Left ventricle myocardium inferior (tissue), 1 donor: ENCODE measurements at regions not wholly inside any gene's neighbourhood (a gene's known extent, or its start where the extent isn't known, plus 50 kb on each side); places are given as distances from the start of the nearest gene placed in this dataset.

ENCODE experiments used
- DNase-seq: peaks from one replicate; pipeline ENCODE4 v3.0.0-alpha.2; 2020
- H3K27ac ChIP-seq: fragments of 200-600 bp; replicated peaks from 2 replicates; pipeline ENCODE4 v1.8.0; 2021
- H3K27me3 ChIP-seq: fragments of 200-600 bp; 2 replicates; pipeline ENCODE4 v1.8.0; 2021; ENCODE audit warnings: low read depth
- H3K36me3 ChIP-seq: fragments of 200-600 bp; 2 replicates; pipeline ENCODE4 v1.8.0; 2021
- H3K4me1 ChIP-seq: fragments of 200-600 bp; 2 replicates; pipeline ENCODE4 v1.8.0; 2021
- H3K4me3 ChIP-seq: fragments of 200-600 bp; 2 replicates; pipeline ENCODE4 v1.8.0; 2021; ENCODE audit warnings: mild to moderate bottlenecking, moderate library complexity
- H3K9me3 ChIP-seq: fragments of 200-600 bp; replicated peaks from 2 replicates; pipeline ENCODE4 v1.8.0; 2021
- intact Hi-C: fragments of 100-400 bp; cut with micrococcal nuclease; formaldehyde crosslinking; loops from one replicate; pipeline ENCODE4 v1.11.0; 2022
- TF ChIP-seq, protein P1 (sequence below): fragments of 200-600 bp; IDR thresholded peaks from 2 replicates; pipeline ENCODE4 v1.8.0; 2021; ENCODE audit warnings: antibody characterized with exemption, mild to moderate bottlenecking, borderline replicate concordance
- donor health status: DM: no; HTN: yes; CAD: no; lungs with severe emphysema.

- intact Hi-C loops, result no loop called here
- Histone ChIP-seq H3K27me3 (peaks cover 84% of the 10 kb centered on the region), H3K4me3 (no peak overlapping the region), H3K36me3 (no peaks in the 10 kb centered on the region), H3K9me3 (no peaks in the 10 kb centered on the region), H3K4me1 (no peaks in the 10 kb centered on the region), H3K27ac (no peak overlapping the region)
- TF ChIP-seq, protein P1, sequence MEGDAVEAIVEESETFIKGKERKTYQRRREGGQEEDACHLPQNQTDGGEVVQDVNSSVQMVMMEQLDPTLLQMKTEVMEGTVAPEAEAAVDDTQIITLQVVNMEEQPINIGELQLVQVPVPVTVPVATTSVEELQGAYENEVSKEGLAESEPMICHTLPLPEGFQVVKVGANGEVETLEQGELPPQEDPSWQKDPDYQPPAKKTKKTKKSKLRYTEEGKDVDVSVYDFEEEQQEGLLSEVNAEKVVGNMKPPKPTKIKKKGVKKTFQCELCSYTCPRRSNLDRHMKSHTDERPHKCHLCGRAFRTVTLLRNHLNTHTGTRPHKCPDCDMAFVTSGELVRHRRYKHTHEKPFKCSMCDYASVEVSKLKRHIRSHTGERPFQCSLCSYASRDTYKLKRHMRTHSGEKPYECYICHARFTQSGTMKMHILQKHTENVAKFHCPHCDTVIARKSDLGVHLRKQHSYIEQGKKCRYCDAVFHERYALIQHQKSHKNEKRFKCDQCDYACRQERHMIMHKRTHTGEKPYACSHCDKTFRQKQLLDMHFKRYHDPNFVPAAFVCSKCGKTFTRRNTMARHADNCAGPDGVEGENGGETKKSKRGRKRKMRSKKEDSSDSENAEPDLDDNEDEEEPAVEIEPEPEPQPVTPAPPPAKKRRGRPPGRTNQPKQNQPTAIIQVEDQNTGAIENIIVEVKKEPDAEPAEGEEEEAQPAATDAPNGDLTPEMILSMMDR, result no peak
- no peak for DNase-seq
Measured at GRCh38 chr7:155975490-155975889, 163.2 kb upstream of the SHH start.

DNA sequence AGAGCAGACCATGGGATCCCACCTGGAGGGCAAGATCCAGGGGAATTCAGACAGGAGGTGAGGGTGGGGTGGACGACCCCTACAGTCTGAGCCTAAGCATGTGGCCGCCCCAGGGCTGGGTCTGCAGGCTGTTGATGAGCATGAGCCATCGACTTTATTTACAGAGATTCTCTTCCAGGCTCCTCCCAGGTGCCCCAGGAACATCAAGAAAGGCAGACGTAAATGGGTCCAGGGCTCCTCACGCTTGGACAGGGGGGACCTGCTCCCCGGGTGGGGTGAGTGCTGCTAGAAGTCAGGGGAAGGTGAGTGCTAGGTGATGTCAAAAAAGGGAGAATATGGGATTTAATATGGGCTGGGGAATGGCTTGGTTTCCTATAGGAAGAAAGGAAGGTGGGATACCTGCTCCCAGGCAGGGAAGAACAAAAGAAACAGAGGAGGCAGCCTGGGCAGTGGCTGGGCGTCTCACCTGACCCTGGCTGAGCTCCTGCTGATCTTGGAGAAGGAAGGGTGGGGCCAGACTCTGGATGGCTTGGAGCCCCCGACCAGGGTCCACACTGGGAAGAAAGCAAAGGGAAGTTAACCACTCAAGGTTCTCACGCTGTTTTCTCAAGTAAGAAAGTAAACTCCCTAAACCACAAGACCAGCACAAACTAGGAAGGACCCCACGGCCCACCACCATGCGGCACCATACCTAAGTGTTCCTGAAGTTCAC lies 162.1 kb upstream of the SHH start:
- Histone ChIP-seq H3K27ac (no peak overlapping the region), H3K36me3 (no peaks in the 10 kb centered on the region), H3K27me3 (peaks cover 81% of the 10 kb centered on the region), H3K9me3 (no peaks in the 10 kb centered on the region), H3K4me1 (no peaks in the 10 kb centered on the region), H3K4me3 (no peak overlapping the region)
- TF ChIP-seq, protein P1, result no peak
- DNase-seq, result no peak
- intact Hi-C loops, result no loop called here

GRCh38 chr7:155973451-155973997 lies 161.3 kb upstream of the SHH start:
- intact Hi-C loops, result no loop called here
- TF ChIP-seq, protein P1, result no peak
- Histone ChIP-seq H3K27ac (no peak overlapping the region), H3K36me3 (no peaks in the 10 kb centered on the region), H3K4me1 (no peaks in the 10 kb centered on the region), H3K27me3 (peaks cover 81% of the 10 kb centered on the region), H3K4me3 (no peak overlapping the region), H3K9me3 (no peaks in the 10 kb centered on the region)
- DNase-seq, result no peak

GRCh38 chr7:155972651-155973390 lies 160.6 kb upstream of the SHH start:
- Histone ChIP-seq H3K9me3 (no peaks in the 10 kb centered on the region), H3K4me1 (no peaks in the 10 kb centered on the region), H3K36me3 (no peaks in the 10 kb centered on the region), H3K27me3 (peaks cover 74% of the 10 kb centered on the region), H3K27ac (no peak overlapping the region), H3K4me3 (no peak overlapping the region)
- DNase-seq, result no peak
- intact Hi-C loops, result no loop called here
- TF ChIP-seq, protein P1, result no peak

GRCh38 chr7:155972247-155972646 lies 160.0 kb upstream of the SHH start:
- Histone ChIP-seq H3K27me3 (peaks cover 72% of the 10 kb centered on the region), H3K4me3 (no peak overlapping the region), H3K27ac (no peak overlapping the region), H3K4me1 (no peaks in the 10 kb centered on the region), H3K36me3 (no peaks in the 10 kb centered on the region), H3K9me3 (no peaks in the 10 kb centered on the region)
- intact Hi-C loops, result no loop called here
- DNase-seq, result no peak
- TF ChIP-seq, protein P1, result no peak
